H9 (cell line): ENCODE measurements at regions not wholly inside any gene's neighbourhood (a gene's known extent, or its start where the extent isn't known, plus 50 kb on each side); places are given as distances from the start of the nearest gene placed in this dataset.

ENCODE experiments used
- DNase-seq: peaks from one replicate; pipeline ENCODE4 v3.0.0-alpha.2; 2017
- H2AFZ ChIP-seq: one replicate; pipeline ENCODE4 v1.6.1; 2013; ENCODE audit warnings: mild to moderate bottlenecking, low read length, control low read depth, moderate library complexity
- H2AK5ac ChIP-seq: 2 replicates; pipeline ENCODE4 v1.6.1; 2013; ENCODE audit warnings: low read length, control low read depth, mixed read lengths; ENCODE audit not compliant: insufficient read length
- H2BK120ac ChIP-seq: one replicate; pipeline ENCODE4 v1.6.1; 2013; ENCODE audit warnings: low read depth, mild to moderate bottlenecking, low read length, control low read depth, inconsistent platforms; ENCODE audit not compliant: poor library complexity, severe bottlenecking
- H2BK12ac ChIP-seq: 2 replicates; pipeline ENCODE4 v1.6.1; 2013; ENCODE audit warnings: low read length, control low read depth, mixed read lengths, low read depth; ENCODE audit not compliant: insufficient read length
- H2BK15ac ChIP-seq: 2 replicates; pipeline ENCODE4 v1.6.1; 2013; ENCODE audit warnings: low read depth, low read length, control low read depth
- H2BK20ac ChIP-seq: one replicate; pipeline ENCODE4 v1.6.1; 2013; ENCODE audit warnings: low read depth, mild to moderate bottlenecking, low read length, control low read depth, inconsistent platforms; ENCODE audit not compliant: poor library complexity, severe bottlenecking
- H2BK5ac ChIP-seq: 2 replicates; pipeline ENCODE4 v1.6.1; 2013; ENCODE audit warnings: low read length, control low read depth, mixed read lengths; ENCODE audit not compliant: insufficient read length
- H3K14ac ChIP-seq: 2 replicates; pipeline ENCODE4 v1.6.1; 2013; ENCODE audit warnings: low read length, control low read depth; ENCODE audit not compliant: insufficient read depth
- H3K18ac ChIP-seq: 2 replicates; pipeline ENCODE4 v1.6.1; 2013; ENCODE audit warnings: low read depth, mild to moderate bottlenecking, mixed read lengths, low read length, control low read depth; ENCODE audit not compliant: insufficient read length
- H3K23ac ChIP-seq: 2 replicates; pipeline ENCODE4 v1.6.1; 2013; ENCODE audit warnings: low read length, control low read depth, mixed read lengths, low read depth; ENCODE audit not compliant: insufficient read length
- H3K23me2 ChIP-seq: 2 replicates; pipeline ENCODE4 v1.6.1; 2013; ENCODE audit warnings: low read depth, mild to moderate bottlenecking, mixed read lengths, low read length, control low read depth; ENCODE audit not compliant: insufficient read length, poor library complexity, severe bottlenecking
- H3K27ac ChIP-seq: 2 replicates; pipeline ENCODE4 v1.5.1; 2013; ENCODE audit warnings: low read length, control low read depth, mixed read lengths, low read depth; ENCODE audit not compliant: insufficient read length
- H3K27me3 ChIP-seq: 2 replicates; pipeline ENCODE4 v1.6.1; 2013; ENCODE audit warnings: low read length, control low read depth, inconsistent platforms; ENCODE audit not compliant: insufficient read depth
- H3K4ac ChIP-seq: 2 replicates; pipeline ENCODE4 v1.6.1; 2013; ENCODE audit warnings: low read depth, mild to moderate bottlenecking, control low read depth, inconsistent platforms, low read length, moderate library complexity
- H3K4me1 ChIP-seq: 2 replicates; pipeline ENCODE4 v1.6.1; 2013; ENCODE audit warnings: low read length, control low read depth, inconsistent platforms; ENCODE audit not compliant: insufficient read depth
- H3K4me2 ChIP-seq: 2 replicates; pipeline ENCODE4 v1.6.1; 2013; ENCODE audit warnings: low read length, control low read depth, mixed read lengths; ENCODE audit not compliant: insufficient read length, insufficient read depth
- H3K56ac ChIP-seq: 2 replicates; pipeline ENCODE4 v1.6.1; 2013; ENCODE audit warnings: low read depth, mild to moderate bottlenecking, mixed read lengths, low read length, control low read depth; ENCODE audit not compliant: insufficient read length
- H3K79me1 ChIP-seq: 2 replicates; pipeline ENCODE4 v1.6.1; 2013; ENCODE audit warnings: low read depth, mild to moderate bottlenecking, moderate library complexity, low read length, control low read depth, inconsistent platforms; ENCODE audit not compliant: insufficient read depth, poor library complexity, severe bottlenecking
- H3K79me2 ChIP-seq: 2 replicates; pipeline ENCODE4 v1.6.1; 2013; ENCODE audit warnings: low read length, control low read depth, inconsistent platforms; ENCODE audit not compliant: insufficient read depth
- H3K9ac ChIP-seq: 2 replicates; pipeline ENCODE4 v1.6.1; 2013; ENCODE audit warnings: low read length, control low read depth, mixed read lengths; ENCODE audit not compliant: insufficient read length; ENCODE audit errors: extremely low read depth
- H3K9me3 ChIP-seq: one replicate; pipeline ENCODE4 v1.6.1; 2013; ENCODE audit warnings: low read depth, low read length, inconsistent platforms; ENCODE audit not compliant: control insufficient read depth
- H3T11ph ChIP-seq: one replicate; pipeline ENCODE4 v1.6.1; 2013; ENCODE audit warnings: mild to moderate bottlenecking, low read length, control low read depth, inconsistent platforms
- H4K20me1 ChIP-seq: one replicate; pipeline ENCODE4 v1.6.1; 2013; ENCODE audit not compliant: control insufficient read depth, insufficient read length, insufficient read depth
- H4K5ac ChIP-seq: 2 replicates; pipeline ENCODE4 v1.6.1; 2013; ENCODE audit warnings: low read depth, mild to moderate bottlenecking, mixed read lengths, low read length, control low read depth; ENCODE audit not compliant: insufficient read length
- H4K8ac ChIP-seq: replicated peaks from 2 replicates; pipeline ENCODE4 v1.6.1; 2013; ENCODE audit warnings: low read length, control low read depth, mixed read lengths, low read depth; ENCODE audit not compliant: insufficient read length
- H4K91ac ChIP-seq: 2 replicates; pipeline ENCODE4 v1.6.1; 2013; ENCODE audit warnings: low read depth, mild to moderate bottlenecking, moderate library complexity, mixed read lengths, low read length, control low read depth; ENCODE audit not compliant: insufficient read length
- H3K27ac Mint-ChIP-seq, 3 experiments: 2 replicates in 2 of 3; 3 replicates in 1 of 3; pipeline ENCODE4 v1.8.0; 2020 to 2021; ENCODE audit warnings: mixed read lengths in 3 of 3, mild to moderate bottlenecking in 1 of 3, moderate library complexity in 1 of 3
- H3K27me3 Mint-ChIP-seq: 2 replicates; pipeline ENCODE4 v1.8.0; 2021; ENCODE audit warnings: low read depth, mild to moderate bottlenecking, moderate library complexity, mixed read lengths
- H3K36me3 Mint-ChIP-seq, 3 experiments: 2 replicates in 2 of 3; 3 replicates in 1 of 3; pipeline ENCODE4 v1.8.0; 2020 to 2021; ENCODE audit warnings: low read depth in 3 of 3, mixed read lengths in 3 of 3; ENCODE audit not compliant: insufficient read depth in 1 of 3
- H3K4me1 Mint-ChIP-seq, 2 experiments: 2 replicates each; pipeline ENCODE4 v1.8.0; 2020; ENCODE audit warnings: mixed read lengths in 2 of 2
- H3K4me3 Mint-ChIP-seq, 2 experiments: 2 replicates in 1 of 2; 3 replicates in 1 of 2; pipeline ENCODE4 v1.8.0; 2020 to 2021; ENCODE audit warnings: mild to moderate bottlenecking in 2 of 2, mixed read lengths in 2 of 2, moderate library complexity in 1 of 2
- H3K9me3 Mint-ChIP-seq, 2 experiments: 2 replicates in 1 of 2; 3 replicates in 1 of 2; pipeline ENCODE4 v1.8.0; 2020; ENCODE audit warnings: mild to moderate bottlenecking in 2 of 2, mixed read lengths in 2 of 2, moderate library complexity in 1 of 2
- WGBS: extraction: QIAGEN DNeasy Blood & Tissue Kit; methylation state at CpG from one replicate; pipeline ENCODE4 v1.1.7; 2013; ENCODE audit warnings: missing lambda C conversion rate, low lambda C conversion rate, mixed read lengths; ENCODE audit not compliant: insufficient read length; ENCODE audit errors: extremely low coverage; 5-methylcytosine and 5-hydroxymethylcytosine counted together
- TF ChIP-seq, protein P1 (sequence below): fragments of 200-600 bp; sonication (generic); conservative IDR thresholded peaks from 3 replicates; pipeline ENCODE4 v1.8.0; 2021; ENCODE audit warnings: antibody characterized with exemption, mild to moderate bottlenecking

DNA sequence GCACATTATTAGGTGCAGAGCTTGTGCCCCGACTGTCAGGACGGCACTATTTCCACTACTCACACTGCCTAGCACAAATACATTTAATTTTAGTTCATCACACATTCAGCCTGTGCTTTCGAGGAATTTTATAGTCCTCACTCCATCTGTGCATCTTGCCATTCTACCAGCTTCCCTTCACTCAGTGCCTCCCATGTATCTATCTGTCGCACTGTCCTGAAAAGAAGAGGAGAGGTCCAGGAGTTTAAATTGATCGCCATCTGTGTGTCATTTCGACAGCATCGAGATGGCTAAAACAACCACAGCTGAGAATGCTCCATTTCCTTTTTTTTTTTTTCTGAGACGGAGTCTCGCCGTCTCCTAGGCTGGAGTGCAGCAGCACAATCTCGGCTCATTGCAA lies 97.6 kb upstream of the FOXN3 start:
- no peaks in the 10 kb centered on the region; a peak in 2 of 5 replicates for H3K9me3 Mint-ChIP-seq
- Histone ChIP-seq H2BK20ac (no peak overlapping the region), H3K27ac (no peak overlapping the region), H3K9me3 (no peaks in the 10 kb centered on the region), H3K56ac (no peak overlapping the region), H4K5ac (no peak overlapping the region), H2BK12ac (no peak overlapping the region), H3K4me1 (no peaks in the 10 kb centered on the region; the same call in 1 of the 2 replicates), H3K27me3 (no peaks in the 10 kb centered on the region), H3K14ac (no peak overlapping the region), H2AFZ (no peak overlapping the region), H3K23me2 (no peaks in the 10 kb centered on the region), H3K79me2 (peaks cover 11% of the 10 kb centered on the region; the same call in 1 of the 2 replicates), H3K4ac (no peak overlapping the region), H2BK15ac (no peak overlapping the region), H3K18ac (no peak overlapping the region), H3K79me1 (peaks cover 4% of the 10 kb centered on the region), H4K91ac (no peak overlapping the region), H4K20me1 (no peaks in the 10 kb centered on the region), H3K9ac (no peak overlapping the region), H3T11ph (no peak overlapping the region), H2BK120ac (no peak overlapping the region), H3K23ac (no peak overlapping the region), H2AK5ac (no peak overlapping the region), H3K4me2 (no peak overlapping the region), H2BK5ac (no peak overlapping the region), H4K8ac (no peak overlapping the region)
- no peaks in the 10 kb centered on the region for H3K27me3 Mint-ChIP-seq
- no peak for DNase-seq
- peaks cover 20 to 39% (median 30%) of the 10 kb centered on the region in 3 experiments for H3K36me3 Mint-ChIP-seq
- no CpG with 5 or more reads among the region's 11 CpGs for WGBS
- TF ChIP-seq, protein P1, sequence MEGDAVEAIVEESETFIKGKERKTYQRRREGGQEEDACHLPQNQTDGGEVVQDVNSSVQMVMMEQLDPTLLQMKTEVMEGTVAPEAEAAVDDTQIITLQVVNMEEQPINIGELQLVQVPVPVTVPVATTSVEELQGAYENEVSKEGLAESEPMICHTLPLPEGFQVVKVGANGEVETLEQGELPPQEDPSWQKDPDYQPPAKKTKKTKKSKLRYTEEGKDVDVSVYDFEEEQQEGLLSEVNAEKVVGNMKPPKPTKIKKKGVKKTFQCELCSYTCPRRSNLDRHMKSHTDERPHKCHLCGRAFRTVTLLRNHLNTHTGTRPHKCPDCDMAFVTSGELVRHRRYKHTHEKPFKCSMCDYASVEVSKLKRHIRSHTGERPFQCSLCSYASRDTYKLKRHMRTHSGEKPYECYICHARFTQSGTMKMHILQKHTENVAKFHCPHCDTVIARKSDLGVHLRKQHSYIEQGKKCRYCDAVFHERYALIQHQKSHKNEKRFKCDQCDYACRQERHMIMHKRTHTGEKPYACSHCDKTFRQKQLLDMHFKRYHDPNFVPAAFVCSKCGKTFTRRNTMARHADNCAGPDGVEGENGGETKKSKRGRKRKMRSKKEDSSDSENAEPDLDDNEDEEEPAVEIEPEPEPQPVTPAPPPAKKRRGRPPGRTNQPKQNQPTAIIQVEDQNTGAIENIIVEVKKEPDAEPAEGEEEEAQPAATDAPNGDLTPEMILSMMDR = no peak
- H3K4me1 Mint-ChIP-seq = peaks cover 32 to 40% of the 10 kb centered on the region in 2 experiments
- H3K4me3 Mint-ChIP-seq = no peak overlapping the region
- H3K27ac Mint-ChIP-seq = no peak overlapping the region
